Endothelial cell of hepatic sinusoid (primary cell): ENCODE measurements at regions not wholly inside any gene's neighbourhood (a gene's known extent, or its start where the extent isn't known, plus 50 kb on each side); places are given as distances from the start of the nearest gene placed in this dataset.
"Not testable (repeated sequence)": the region's sequence is repeated elsewhere in the genome, so short reads cannot be mapped to it uniquely, and the experiment has no call there.

Experiments used
- in situ Hi-C: cut with HindIII; loops from 2 replicates; pipeline ENCODE4 v1.10.0; 2017; ENCODE audit warnings: low sequenced_read_pairs

DNA sequence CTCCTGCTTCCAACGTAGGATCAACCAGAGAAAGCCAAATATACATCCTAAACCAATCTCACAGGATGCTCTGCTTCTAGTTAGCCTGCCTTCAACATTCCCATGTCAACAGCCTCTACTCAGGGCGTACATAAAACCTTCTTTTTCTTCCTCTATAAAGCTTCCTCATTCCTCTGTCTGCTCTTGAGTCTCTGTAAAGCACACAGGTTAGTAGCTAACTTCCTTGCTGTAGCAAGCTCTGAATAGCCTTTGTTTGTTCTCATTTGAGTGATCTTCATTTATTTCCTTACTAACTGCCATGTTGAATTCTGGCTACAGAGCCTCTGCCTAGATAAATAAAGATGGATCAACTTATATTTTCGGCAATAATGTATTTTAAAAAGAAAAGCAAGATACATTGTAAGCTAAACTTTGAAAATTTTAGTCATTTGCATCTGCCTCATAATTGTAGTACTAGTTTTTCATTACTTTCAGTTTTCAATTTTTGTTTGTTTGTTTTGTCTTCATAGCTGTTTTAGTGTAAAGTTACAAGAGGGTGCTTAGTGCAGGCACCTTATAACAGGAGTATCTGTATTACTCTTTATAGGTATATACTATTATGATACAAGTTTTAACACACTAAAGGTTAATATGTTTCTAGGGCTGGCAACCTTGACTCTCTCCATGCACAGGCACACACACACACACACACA lies 498.2 kb downstream of the PYDC2 start:
- in situ Hi-C loops, result no loop called here

DNA sequence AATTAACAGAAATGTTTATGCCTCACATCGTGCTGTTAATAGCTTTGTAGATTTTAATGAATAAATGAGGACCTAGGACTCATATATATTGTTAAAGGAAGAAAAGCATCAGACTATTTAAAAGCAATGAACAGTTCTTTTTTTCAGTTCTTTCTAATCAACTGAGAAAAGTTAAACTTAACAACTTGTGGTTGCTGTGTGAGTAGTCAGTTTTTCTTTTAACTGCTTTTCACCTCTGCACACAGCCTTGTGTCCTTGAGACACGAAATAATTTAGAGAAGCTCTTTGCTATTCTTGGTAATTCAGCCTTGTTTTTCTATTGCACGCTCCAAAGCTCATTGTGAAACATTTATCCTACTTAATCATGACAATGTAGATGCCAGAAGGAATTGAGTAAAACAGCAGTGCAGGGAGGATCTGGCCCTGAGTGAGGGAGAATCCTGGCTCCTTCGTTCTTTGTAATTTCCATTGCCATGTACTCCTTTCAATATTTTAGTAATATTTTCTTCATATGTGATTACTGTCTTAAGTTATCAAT lies 499.0 kb downstream of the PYDC2 start:
- in situ Hi-C loops, result no loop called here

DNA sequence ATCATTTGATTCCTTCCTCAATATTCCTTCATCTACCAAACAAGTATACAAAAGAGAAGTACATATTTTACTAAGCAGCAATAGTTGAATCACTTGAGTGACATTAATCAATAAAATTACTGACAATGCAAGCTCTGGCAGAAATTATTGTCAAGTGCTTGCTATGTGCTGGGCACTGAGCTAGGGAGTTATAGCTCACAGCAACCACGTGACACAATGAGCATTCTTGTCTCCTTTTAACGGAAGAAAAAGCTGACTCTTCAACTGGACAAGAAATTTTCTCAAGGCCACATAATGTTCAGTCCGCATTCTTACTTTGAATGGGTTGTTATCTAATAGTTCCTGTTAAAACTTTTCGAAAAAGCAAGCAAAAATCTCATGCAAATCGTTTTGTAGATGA lies 500.1 kb downstream of the PYDC2 start:
- in situ Hi-C loops, result no loop called here

DNA sequence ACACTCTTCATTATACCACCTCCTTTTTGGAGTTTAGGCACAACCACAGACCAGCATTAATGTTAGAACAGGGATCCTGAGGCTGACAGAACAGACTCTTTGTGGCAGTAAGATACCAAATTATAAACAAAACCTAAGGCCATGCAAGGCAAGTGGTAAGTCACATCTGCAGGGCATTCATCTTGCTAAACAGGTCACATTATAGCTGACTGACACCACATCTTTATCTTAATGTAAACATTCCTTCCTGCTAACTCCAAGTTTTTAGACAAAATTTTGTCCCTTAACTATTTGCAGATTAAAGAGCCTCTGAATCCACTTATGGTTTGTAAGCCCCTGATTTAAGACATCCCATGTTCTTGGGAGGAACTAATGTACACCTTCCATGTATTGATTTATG lies 500.6 kb downstream of the PYDC2 start:
- in situ Hi-C loops, result no loop called here

DNA sequence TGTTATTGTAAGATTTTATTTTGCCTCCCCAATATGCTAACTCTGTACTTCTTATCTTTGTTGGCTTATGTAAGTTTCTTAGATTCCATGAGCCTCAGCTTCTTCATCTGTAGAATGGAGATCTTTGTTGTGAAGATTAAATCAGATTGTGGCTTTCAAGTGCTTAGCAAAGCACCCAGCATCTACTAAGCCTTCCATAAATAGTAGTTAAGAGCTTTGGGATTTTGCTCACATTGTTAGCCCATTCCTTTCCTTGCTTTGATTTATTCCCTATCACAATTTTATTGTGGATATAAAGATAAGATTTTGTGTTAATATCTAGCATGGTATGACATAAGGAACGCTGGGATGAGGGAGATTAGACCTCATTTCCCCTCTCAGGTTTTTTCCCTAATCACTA lies 501.4 kb downstream of the PYDC2 start:
- in situ Hi-C loops, result no loop called here

DNA sequence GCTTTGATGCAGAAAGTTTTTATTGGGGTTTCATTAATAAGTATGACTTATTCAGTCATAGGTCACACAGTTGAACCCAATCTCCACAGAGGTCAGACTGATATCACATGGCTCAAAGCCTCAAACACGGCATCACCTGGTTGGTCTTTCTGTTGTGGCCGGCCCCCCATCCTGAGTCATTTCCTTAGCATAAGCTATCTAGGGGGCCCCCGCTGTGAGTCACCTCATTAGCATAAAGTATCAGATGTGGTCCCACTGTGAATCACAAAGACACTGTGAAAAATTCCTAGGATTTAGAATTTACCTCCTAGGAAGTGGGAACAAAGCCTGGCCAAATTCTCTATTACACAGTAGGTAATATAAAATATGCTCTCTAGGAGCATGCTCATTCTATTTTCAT lies 502.2 kb downstream of the PYDC2 start:
- in situ Hi-C loops, result no loop called here

DNA sequence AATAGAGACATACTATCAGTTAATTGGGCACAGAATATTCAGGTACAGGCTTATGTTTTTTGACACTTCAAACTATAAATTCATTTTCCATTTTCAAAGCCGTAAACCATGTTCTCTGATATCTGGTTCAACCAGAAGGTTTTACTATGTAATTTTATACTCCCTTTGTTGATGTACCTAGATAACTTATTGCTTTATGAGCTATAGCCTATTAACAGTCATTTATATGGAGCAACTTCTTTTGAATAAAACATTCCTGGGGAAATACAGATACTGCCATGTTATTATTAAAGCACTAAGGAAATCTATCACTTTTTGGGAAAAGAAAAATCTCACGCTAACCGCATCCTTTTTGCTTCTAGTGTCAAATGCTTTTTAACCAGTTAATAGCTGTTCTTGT lies 505.6 kb downstream of the PYDC2 start:
- in situ Hi-C loops, result no loop called here

DNA sequence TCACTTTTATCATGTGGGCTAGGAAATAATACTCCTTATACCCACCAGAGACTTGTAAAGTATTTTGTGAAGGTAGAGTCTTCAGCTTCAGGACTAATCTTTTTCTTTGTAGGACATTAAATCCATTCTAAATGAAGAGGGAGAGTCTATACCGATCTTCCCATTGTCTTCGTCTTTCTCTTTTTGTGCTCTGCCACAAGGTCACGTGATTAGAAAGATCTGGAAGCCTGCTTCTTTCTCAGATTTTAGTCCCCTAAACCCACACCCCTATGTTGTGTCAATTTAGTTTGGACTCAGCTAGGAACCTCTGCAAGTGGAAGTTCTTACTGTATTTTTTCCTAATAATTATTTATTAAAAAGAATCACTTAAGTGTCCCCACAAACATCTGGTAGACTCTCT lies 507.3 kb downstream of the PYDC2 start:
- in situ Hi-C loops, result no loop called here

DNA sequence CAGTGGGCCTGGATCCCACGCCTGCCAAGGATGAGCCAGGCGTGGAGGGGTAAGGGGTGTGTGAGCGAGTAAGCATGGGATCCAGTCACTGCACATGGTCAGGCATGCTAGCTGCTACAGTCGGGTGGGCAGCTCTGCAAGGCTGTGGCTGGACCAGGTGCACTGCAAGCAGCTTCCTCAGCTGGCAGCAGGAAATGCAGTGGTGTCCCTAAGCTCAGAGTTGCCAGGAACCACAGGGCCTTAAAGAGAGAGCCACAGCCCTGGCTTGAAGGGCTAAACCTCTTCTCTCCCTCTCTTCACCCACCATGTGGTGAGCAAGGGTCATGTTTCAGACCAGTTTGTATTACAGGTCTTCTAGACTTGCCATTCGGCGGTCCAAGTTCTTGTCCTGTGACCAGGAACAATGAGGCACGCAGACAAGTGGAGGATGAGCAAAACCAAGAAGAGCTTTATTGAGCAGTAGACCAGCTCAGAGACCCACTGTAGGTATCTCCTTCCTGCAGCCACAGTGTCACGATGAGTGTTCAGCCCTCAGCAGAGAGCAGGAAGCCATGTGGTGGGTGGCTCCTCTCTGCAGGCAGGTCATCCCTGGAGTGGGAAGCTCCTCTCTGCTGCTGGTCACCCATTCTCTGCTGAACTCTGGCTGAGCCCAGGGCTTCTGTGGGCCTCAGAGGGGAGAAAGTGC lies 511.9 kb downstream of the PYDC2 start:
- in situ Hi-C loops, result no loop called here

DNA sequence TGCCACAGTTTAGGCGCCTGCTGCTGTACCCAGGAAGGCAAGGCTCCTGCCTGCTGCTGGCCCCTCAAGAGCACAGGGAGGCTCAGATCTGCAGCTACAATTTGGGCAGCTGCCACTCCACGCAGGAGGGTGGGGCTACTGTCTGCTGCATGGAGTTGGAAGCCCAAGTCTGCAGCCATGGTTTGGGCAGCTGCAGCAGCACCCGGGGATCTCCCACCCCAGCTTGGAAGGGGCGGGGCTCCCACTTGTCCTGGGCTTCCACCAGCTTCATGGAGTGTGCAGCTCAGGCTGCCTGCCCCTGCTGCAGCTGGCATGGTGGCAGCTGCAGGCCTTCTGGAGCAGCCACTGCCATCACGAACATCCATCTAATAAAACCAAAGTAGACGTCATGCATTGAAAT lies 512.9 kb downstream of the PYDC2 start:
- in situ Hi-C loops, result no loop called here

DNA sequence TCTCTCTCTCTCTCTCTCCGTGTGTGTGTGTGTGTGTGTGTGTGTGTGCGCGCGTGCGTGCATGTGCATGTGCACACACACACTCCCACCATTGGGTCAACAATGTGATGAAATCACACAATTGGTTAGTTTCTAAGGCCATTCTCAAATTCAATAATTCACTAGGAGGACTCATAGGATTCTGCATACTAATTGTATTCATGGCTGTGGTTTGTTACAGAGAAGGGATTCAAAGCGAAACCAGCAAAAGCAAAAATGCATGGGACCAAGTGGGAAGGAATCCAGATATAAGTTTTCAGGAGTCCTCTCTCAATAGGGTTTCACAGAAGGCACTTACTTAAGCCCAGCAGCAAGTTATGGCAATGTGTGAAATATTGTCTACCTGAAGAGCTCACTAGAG lies 515.0 kb downstream of the PYDC2 start:
- in situ Hi-C loops, result no loop called here

DNA sequence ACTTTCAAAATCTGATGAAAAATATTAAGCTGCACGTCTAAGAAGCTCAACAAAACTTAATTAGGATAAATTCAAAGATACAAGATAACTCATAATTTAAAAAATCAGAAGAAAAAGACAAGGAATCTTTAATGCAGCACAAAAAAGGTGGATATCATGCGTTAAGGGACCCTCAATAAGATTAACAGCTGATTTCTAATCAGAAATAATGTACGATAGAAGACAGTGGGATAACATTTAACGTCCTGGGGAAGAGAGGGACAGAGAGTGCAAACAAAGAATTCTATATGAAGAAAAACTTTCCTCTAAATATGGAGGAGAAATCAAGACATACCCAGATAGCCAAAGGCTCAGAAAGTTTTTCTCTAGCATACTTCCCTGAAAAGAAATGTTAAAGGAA lies 519.5 kb downstream of the PYDC2 start:
- in situ Hi-C loops, result no loop called here

DNA sequence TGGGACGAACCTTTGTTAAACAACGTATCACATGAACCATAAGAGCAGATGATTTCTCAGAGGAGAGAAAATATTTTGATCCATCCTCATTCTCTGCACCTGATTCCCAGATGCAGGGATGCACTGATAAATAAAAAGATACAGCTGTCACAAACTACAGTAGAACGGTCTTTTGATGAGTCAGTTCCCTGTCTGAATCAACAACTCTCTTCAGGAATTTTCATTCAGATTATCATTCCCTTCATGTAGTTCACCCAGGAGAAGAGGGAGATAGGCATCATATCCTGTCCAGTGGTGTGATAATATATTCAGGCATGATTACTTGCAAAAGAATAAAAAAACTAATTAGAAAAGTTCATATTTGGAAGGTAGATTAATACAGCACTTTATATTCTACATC lies 521.5 kb downstream of the PYDC2 start:
- in situ Hi-C loops, result no loop called here

DNA sequence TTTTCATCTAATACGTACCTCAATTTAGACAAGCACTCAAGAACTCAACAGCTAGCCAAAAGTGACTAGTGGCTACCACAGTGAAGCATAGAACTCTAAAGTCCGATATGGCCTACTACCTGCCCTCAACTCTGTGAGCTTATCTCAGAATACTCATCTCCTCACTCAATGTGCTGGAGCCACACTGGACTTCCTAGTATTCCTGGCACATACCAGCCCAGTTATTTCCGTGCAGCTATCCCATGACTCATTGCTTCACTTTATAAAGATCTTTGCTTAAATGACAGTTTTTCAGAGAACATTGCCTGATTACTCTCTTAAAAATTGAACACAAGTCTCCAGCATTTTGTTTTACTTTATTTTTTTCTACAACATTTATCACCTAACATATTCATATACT lies 524.7 kb downstream of the PYDC2 start:
- in situ Hi-C loops, result no loop called here

DNA sequence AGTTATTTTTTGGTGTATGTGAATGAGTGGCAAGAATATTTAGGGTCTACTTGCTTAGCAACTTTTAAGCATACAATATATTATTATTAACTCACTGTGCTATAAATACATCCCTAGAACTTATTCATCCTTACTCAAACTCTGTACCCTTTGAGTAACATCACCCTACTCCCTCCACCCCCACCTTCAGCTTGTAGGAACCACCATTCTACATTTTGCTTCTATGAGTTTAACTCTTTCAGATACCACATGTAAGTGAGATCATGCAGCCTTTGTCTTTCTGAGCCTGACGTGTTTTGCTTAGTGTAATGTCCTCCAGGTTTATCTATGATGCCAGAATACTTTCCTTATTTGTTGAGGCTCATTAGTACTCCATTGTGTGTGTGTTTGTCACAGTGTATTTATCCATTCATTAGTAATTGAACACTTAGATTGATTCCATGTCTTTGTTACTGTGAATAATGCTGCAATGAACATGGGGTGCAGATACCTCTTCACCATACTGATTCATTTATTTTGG lies 526.9 kb downstream of the PYDC2 start:
- in situ Hi-C loops, result no loop called here

DNA sequence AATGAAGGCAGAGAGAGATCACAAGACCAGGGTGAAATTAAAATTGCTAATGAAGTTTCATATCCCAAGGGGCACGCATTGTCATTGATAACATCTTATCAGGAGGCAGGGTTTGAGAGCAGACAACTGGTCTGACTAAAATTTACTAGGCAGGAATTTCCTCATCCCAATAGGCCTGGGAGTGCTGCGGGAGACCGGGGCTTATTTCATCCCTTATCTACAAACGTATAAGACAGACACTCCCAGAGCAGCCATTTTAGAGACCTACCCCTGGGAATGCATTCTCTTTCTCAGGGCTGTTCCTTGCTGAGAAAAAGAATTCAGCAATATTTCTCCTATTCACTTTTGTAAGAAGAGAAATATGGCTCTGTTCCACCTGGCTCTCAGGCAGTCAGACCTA lies 533.0 kb downstream of the PYDC2 start:
- in situ Hi-C loops, result not testable (repeated sequence)

DNA sequence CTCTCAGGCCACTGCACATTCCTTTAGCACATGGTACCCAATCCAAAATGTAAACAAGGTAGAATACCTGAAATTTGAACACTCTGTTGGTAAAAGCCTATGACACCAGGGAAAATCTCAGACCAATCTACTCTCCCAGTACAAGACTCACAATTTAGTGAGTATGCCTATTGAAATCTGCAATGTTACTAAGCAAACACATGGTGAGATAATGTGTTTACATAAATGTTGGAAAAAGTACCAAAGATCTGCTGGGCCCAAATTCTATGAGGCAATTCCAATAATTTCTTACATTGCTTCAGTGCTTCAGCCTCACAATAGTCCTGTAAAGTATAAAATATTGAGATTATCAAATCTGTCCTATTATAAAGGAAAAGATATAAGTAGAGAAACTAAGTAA lies 536.1 kb downstream of the PYDC2 start:
- in situ Hi-C loops, result no loop called here

DNA sequence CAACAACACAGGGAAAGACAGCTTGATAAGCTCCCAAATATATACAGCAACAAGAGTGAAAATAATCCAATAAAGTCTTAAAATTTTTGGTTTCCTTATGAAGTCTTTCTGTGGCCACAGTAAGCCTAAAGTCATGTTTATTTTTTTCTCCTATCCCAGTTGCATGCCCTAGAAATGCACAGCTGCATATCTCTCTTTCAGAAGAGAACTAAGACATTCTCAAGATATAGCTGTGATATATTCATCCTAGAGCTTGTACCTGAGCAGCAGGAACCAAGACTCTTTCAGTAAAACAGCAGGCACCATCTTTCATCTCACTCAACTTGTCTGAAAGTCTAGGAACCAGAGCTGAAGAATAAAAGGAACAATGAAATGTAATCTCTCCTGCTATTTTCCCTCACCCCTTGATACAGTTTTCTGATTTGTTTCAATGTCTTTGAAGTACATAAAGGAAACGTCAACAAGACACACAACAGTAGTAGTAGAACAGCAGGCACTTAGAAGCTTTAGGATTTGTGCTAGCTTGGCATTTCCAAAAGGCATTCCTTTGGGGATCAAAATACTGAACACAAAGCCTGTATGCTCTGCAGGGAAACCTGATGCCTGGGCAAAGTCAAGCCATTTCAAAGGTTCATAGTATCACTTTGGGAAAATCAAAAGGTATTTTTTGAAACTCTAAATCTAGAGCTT lies 536.8 kb downstream of the PYDC2 start:
- in situ Hi-C loops, result no loop called here

DNA sequence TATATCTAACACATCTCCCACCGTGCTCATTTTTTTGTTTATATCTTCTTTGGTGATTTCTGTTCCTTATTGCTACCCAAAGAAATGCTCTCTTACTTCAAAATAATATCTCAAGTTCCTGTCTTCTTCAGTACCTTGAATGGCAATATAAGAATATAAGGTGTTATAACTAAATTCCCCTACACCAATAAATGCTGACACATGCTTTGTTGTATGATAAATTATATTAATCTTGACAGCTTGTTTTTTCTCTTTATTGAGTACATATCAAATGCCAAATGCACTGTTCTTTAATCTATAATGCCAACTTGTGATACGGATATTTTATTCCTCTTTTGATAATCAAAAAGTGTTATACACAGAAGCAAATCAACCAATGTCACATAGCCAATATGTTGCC lies 540.3 kb downstream of the PYDC2 start:
- in situ Hi-C loops, result no loop called here

DNA sequence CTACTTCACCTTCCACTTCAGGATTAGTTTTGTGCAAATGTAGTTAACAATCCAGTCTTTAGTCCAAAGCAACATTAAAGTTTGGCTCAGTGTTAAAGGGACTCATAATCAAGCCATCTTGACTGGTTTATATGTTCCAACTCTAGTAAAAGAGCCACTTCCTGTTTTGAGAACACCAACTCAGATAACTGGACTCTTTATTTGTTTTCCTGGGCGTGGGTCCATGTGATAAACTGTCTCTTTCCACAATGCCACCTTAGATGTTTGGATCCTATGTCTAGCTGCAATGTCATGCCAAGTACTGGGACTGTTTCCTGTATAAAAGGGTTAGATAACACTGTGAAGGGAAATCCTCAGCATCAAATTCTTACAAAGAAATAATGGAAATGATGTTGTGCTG lies 545.0 kb downstream of the PYDC2 start:
- in situ Hi-C loops, result no loop called here

DNA sequence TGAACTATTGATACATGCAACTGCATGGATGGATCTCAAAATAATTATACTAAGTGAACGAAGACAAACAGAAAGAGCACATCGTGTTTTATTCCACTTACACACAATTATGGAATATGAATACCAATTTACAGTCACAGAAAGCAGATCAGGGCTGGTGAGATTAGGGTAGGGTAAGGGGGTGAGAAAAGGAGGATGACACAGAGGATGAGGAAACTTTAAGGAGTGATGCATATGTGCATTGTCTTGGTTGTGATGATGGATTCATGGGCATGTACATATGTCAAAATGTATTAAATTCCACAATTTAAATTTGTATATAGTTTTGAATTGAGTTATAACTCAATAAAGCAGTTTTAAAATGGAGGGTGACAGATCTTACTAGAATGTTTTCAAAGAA lies 548.9 kb downstream of the PYDC2 start:
- in situ Hi-C loops, result no loop called here

DNA sequence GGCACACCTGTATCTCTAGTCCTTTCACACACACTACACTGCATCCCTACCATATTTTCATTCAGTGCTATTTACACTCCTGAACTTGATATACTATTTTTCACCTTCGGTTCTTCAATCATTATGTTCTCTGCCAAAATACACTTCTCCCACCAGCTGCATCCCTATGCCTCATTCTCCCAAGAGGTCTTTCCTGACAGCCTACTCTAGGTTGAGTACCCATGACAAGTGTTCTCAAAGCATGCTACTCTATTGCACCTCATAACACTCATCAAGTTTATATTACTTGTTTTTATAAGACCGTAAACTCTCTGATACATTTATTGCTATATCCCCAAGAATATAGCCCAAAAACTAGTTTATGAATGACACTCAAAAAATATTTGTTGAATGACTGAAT lies 549.5 kb downstream of the PYDC2 start:
- in situ Hi-C loops, result no loop called here
